SIG-M5 treated with dmso at 0.1 percent for 504 hours (cell line): ENCODE measurements at regions not wholly inside any gene's neighbourhood (a gene's known extent, or its start where the extent isn't known, plus 50 kb on each side); places are given as distances from the start of the nearest gene placed in this dataset.

ENCODE experiments used
- DNase-seq: peaks from one replicate; lab custom pipeline; 2025; ENCODE audit not compliant: unreplicated experiment; lab: John Stamatoyannopoulos, UW

- DNase-seq = no peak
These were observed 454.1 kb upstream of the MAF start for GRCh38 chr16:80054647-80055046.

GRCh38 chr16:80051040-80051439, 450.5 kb upstream of the MAF start:
- DNase-seq = no peak

GRCh38 chr16:80048250-80048649, 447.7 kb upstream of the MAF start:
- no peak for DNase-seq

GRCh38 chr16:80047842-80048241, 447.3 kb upstream of the MAF start:
- DNase-seq = no peak

GRCh38 chr16:80046848-80047247, 446.3 kb upstream of the MAF start:
- DNase-seq = no peak

- DNase-seq = no peak
These were observed 445.7 kb upstream of the MAF start for GRCh38 chr16:80046261-80046660.

- DNase-seq = no peak
These were observed 445.3 kb upstream of the MAF start for GRCh38 chr16:80045861-80046260.

GRCh38 chr16:80041410-80041809, 440.9 kb upstream of the MAF start:
- no peak for DNase-seq

- DNase-seq = no peak
These were observed 440.3 kb upstream of the MAF start for GRCh38 chr16:80040814-80041213.

GRCh38 chr16:80040413-80040812, 439.9 kb upstream of the MAF start:
- DNase-seq = no peak

GRCh38 chr16:80039777-80040176, 439.2 kb upstream of the MAF start:
- no peak for DNase-seq

- no peak for DNase-seq
These were observed 438.0 kb upstream of the MAF start for GRCh38 chr16:80038566-80038965.

GRCh38 chr16:80034948-80035663, 434.6 kb upstream of the MAF start:
- DNase-seq = no peak

GRCh38 chr16:80034469-80034826, 433.9 kb upstream of the MAF start:
- no peak for DNase-seq

GRCh38 chr16:80033783-80034468, 433.4 kb upstream of the MAF start:
- DNase-seq = no peak

- no peak for DNase-seq
These were observed 429.4 kb upstream of the MAF start for GRCh38 chr16:80029761-80030481.

- DNase-seq = no peak
These were observed 428.8 kb upstream of the MAF start for GRCh38 chr16:80029381-80029630.

GRCh38 chr16:80028581-80029380, 428.2 kb upstream of the MAF start:
- no peak for DNase-seq

GRCh38 chr16:80027007-80027965, 426.7 kb upstream of the MAF start:
- peak; percentile 79 for DNase-seq

GRCh38 chr16:80025236-80025635, 424.7 kb upstream of the MAF start:
- DNase-seq = no peak

GRCh38 chr16:80024443-80024842, 423.9 kb upstream of the MAF start:
- no peak for DNase-seq
